ENCODE measurements at regions not wholly inside any gene's neighbourhood (a gene's known extent, or its start where the extent isn't known, plus 50 kb on each side); places are given as distances from the start of the nearest gene placed in this dataset.
"Not testable (repeated sequence)": the region's sequence is repeated elsewhere in the genome, so short reads cannot be mapped to it uniquely, and the experiment has no call there.

DNA sequence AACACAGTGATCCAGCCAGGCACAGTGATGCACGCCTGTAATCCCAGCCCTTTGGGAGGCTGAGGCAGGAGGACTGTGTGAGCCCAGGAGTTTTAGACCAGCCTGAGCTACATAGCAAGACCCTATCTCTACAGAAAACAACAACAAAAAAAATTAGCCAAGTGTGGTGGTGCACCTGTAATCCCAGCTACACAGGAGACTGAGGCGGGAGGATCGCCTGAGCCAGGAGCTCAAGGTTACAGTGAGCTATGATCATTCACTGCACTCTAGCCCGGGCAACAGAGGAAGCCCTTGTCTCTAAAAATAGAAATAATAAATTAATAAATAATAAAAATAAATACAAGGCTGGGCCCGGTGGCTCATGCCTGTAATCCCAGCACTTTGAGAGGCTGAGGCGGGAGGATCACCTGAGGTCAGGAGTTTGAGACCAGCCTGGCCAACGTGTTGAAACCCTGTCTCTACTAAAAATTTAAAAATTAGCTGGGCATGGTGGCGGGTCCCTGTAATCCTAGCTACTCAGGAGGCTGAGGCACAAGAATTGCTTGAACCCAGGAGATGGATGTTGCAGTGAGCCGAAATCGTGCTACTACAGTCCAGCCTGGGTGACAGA, 75.5 kb upstream of the GRIN2A start:
- TF ChIP-seq, protein P1, sequence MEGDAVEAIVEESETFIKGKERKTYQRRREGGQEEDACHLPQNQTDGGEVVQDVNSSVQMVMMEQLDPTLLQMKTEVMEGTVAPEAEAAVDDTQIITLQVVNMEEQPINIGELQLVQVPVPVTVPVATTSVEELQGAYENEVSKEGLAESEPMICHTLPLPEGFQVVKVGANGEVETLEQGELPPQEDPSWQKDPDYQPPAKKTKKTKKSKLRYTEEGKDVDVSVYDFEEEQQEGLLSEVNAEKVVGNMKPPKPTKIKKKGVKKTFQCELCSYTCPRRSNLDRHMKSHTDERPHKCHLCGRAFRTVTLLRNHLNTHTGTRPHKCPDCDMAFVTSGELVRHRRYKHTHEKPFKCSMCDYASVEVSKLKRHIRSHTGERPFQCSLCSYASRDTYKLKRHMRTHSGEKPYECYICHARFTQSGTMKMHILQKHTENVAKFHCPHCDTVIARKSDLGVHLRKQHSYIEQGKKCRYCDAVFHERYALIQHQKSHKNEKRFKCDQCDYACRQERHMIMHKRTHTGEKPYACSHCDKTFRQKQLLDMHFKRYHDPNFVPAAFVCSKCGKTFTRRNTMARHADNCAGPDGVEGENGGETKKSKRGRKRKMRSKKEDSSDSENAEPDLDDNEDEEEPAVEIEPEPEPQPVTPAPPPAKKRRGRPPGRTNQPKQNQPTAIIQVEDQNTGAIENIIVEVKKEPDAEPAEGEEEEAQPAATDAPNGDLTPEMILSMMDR (IDR thresholded peaks at IDR 0.05; ENCODE audit: extremely low read depth in 1 of 2, insufficient read depth in 1 of 2, low read depth in 1 of 2, low read length in 2 of 2), result not testable (repeated sequence)
- not testable (repeated sequence) for TF ChIP-seq EZH2 (IDR thresholded peaks at IDR 0.05; ENCODE audit: borderline replicate concordance, low read depth, low read length, severe bottlenecking); POLR2AphosphoS5 (IDR thresholded peaks at IDR 0.05; ENCODE audit: insufficient read depth, low read depth, low read length); FOS (IDR thresholded peaks at IDR 0.05; ENCODE audit: borderline replicate concordance, insufficient read depth, low read length); POLR2A (IDR thresholded peaks at IDR 0.05; ENCODE audit: low read depth, low read length); MYC (IDR thresholded peaks at IDR 0.05; ENCODE audit: low read depth, low read length); JUN (IDR thresholded peaks at IDR 0.05; ENCODE audit: borderline replicate concordance, insufficient read depth, insufficient read length, low read depth)
- TF ChIP-seq, protein P2, sequence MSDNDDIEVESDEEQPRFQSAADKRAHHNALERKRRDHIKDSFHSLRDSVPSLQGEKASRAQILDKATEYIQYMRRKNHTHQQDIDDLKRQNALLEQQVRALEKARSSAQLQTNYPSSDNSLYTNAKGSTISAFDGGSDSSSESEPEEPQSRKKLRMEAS (IDR thresholded peaks at IDR 0.05; ENCODE audit: insufficient read depth, insufficient read length), result not testable (repeated sequence)
